ENCODE measurements at regions not wholly inside any gene's neighbourhood (a gene's known extent, or its start where the extent isn't known, plus 50 kb on each side); places are given as distances from the start of the nearest gene placed in this dataset.

- in situ Hi-C loops (cut with HindIII; ENCODE audit: extremely low pct_ligation_motif_present, low pct_unique_long_range_greater_than_20kb), result no loop called here
- 3% methylated on average over 1 of the region's 1 CpG for WGBS (ENCODE audit: low lambda C conversion rate)
- no peak for FAIRE-seq
Measured at GRCh38 chr3:22526266-22526837, 676.8 kb upstream of the UBE2E2 start.

GRCh38 chr3:22536541-22536940 is 666.6 kb upstream of the UBE2E2 start:
- WGBS (ENCODE audit: low lambda C conversion rate), result 0% methylated on average over 1 of the region's 1 CpG
- Histone ChIP-seq H3K9me3 (ENCODE audit: low read length) (peaks cover 5% of the 10 kb centered on the region), H3K27ac (ENCODE audit: extremely low read length, insufficient read depth, low read length) (no peak overlapping the region), H3K4me1 (ENCODE audit: insufficient read depth, low read length) (no peaks in the 10 kb centered on the region), H2AFZ (ENCODE audit: low read length) (no peak overlapping the region), H4K20me1 (ENCODE audit: insufficient read depth, low read length) (no peaks in the 10 kb centered on the region), H3K4me3 (replicated peaks in 1 of 3; ENCODE audit: insufficient read depth in 1 of 3, low read depth in 2 of 3, low read length in 3 of 3) (no peak overlapping the region), H3K4me2 (ENCODE audit: low read depth, low read length) (no peak overlapping the region), H3K36me3 (replicated peaks in 1 of 2; ENCODE audit: control insufficient read depth in 1 of 2, insufficient read depth in 2 of 2, low read length in 2 of 2) (no peaks in the 10 kb centered on the region), H3K9ac (ENCODE audit: insufficient read depth, low read depth, low read length) (no peak overlapping the region), H3K27me3 (ENCODE audit: control insufficient read depth in 1 of 2, insufficient read depth in 2 of 2, low read length in 2 of 2) (no peaks in the 10 kb centered on the region), H3K79me2 (ENCODE audit: insufficient read depth, low read length) (no peaks in the 10 kb centered on the region)
- ChIA-PET POLR2A (no interaction called here), CTCF (ENCODE audit: low intra/inter-chr PET ratio, low total read pairs) (no interaction called here)
- FAIRE-seq (no peak), ATAC-seq (no peak), DNase-seq (ENCODE audit: low spot score) (no peak)
- no TSS peak for BruUV-seq (replicated peaks)
- in situ Hi-C loops (cut with HindIII; ENCODE audit: extremely low pct_ligation_motif_present, low pct_unique_long_range_greater_than_20kb), result no loop called here
- intact Hi-C loops (cut with micrococcal nuclease; ENCODE audit: unreplicated experiment), result no loop called here
- no peak for TF ChIP-seq ZNF639 (CRISPR knock-in tag; conservative IDR thresholded peaks at IDR 0.05)
- TF ChIP-seq JUN (CRISPR knock-in tag; IDR thresholded peaks at IDR 0.05), result no peak
- no peak for TF ChIP-seq ZNF414 (CRISPR knock-in tag; IDR thresholded peaks at IDR 0.05)
- no peak for TF ChIP-seq ZNF780A (CRISPR knock-in tag; IDR thresholded peaks at IDR 0.05)
- no peak for TF ChIP-seq ZSCAN25 (CRISPR knock-in tag; IDR thresholded peaks at IDR 0.05)
- TF ChIP-seq MTF1 (CRISPR knock-in tag; IDR thresholded peaks at IDR 0.05), result no peak
- TF ChIP-seq KLF11 (CRISPR knock-in tag; IDR thresholded peaks at IDR 0.05), result no peak
- TF ChIP-seq ZNF24 (IDR thresholded peaks at IDR 0.05), result no peak

More at GRCh38 chr3:22526266-22526837, 676.8 kb upstream of the UBE2E2 start:
- ChIA-PET POLR2A (no interaction called here), CTCF (ENCODE audit: low intra/inter-chr PET ratio, low total read pairs) (no interaction called here)
- Histone ChIP-seq H3K4me3 (replicated peaks in 1 of 3; ENCODE audit: insufficient read depth in 1 of 3, low read depth in 2 of 3, low read length in 3 of 3) (no peak overlapping the region), H3K4me2 (ENCODE audit: low read depth, low read length) (no peak overlapping the region), H3K79me2 (ENCODE audit: insufficient read depth, low read length) (no peaks in the 10 kb centered on the region), H3K27ac (ENCODE audit: extremely low read length, insufficient read depth, low read length) (no peak overlapping the region), H3K27me3 (ENCODE audit: control insufficient read depth in 1 of 2, insufficient read depth in 2 of 2, low read length in 2 of 2) (no peaks in the 10 kb centered on the region), H4K20me1 (ENCODE audit: insufficient read depth, low read length) (no peaks in the 10 kb centered on the region), H3K36me3 (replicated peaks in 1 of 2; ENCODE audit: control insufficient read depth in 1 of 2, insufficient read depth in 2 of 2, low read length in 2 of 2) (no peaks in the 10 kb centered on the region), H2AFZ (ENCODE audit: low read length) (no peak overlapping the region), H3K9ac (ENCODE audit: insufficient read depth, low read depth, low read length) (no peak overlapping the region), H3K4me1 (ENCODE audit: insufficient read depth, low read length) (no peaks in the 10 kb centered on the region), H3K9me3 (ENCODE audit: low read length) (0 out of 2 replicates have a peak, but pooled peaks cover 18% of the 10 kb centered on the region)
- ATAC-seq (no peak), DNase-seq (ENCODE audit: low spot score) (no peak)
- BruUV-seq (replicated peaks), result no TSS peak
- TF ChIP-seq ZGPAT (CRISPR knock-in tag; IDR thresholded peaks at IDR 0.05), result no peak
- no peak for TF ChIP-seq NR3C1 (CRISPR knock-in tag; IDR thresholded peaks at IDR 0.05)
- no peak for TF ChIP-seq MXI1 (IDR thresholded peaks at IDR 0.05; ENCODE audit: borderline replicate concordance, low read depth, low read length)
- intact Hi-C loops (cut with micrococcal nuclease; ENCODE audit: unreplicated experiment), result no loop called here

Data from HepG2 (cell line).